GM23338 (cell line): ENCODE measurements at regions not wholly inside any gene's neighbourhood (a gene's known extent, or its start where the extent isn't known, plus 50 kb on each side); places are given as distances from the start of the nearest gene placed in this dataset.

Source experiments
- CTCF ChIP-seq, 2 experiments: fragments of 200-600 bp in 1 of 2; sonication (generic) in 1 of 2; conservative IDR thresholded peaks; 2 replicates each; pipeline versions ENCODE4 v1.5.1 to v1.6.1; 2016 to 2017; ENCODE audit warnings: antibody characterized with exemption in 2 of 2, low read depth in 2 of 2, mild to moderate bottlenecking in 2 of 2, moderate library complexity in 1 of 2
- EZH2 ChIP-seq: fragments of 200-600 bp; sonication (generic); IDR thresholded peaks from one replicate; pipeline ENCODE4 v1.8.0; 2017; ENCODE audit warnings: antibody characterized with exemption, mild to moderate bottlenecking, low read depth; ENCODE audit not compliant: unreplicated experiment
- EZH2phosphoT487 ChIP-seq: fragments of 200-600 bp; sonication (generic); IDR thresholded peaks from one replicate; pipeline ENCODE4 v1.8.1; 2018; ENCODE audit warnings: antibody characterized with exemption; ENCODE audit not compliant: unreplicated experiment
- JUNB ChIP-seq: IDR thresholded peaks from one replicate; pipeline ENCODE4 v1.6.1; 2016; ENCODE audit warnings: antibody characterized with exemption; ENCODE audit not compliant: unreplicated experiment
- POLR2AphosphoS5 ChIP-seq: IDR thresholded peaks from 2 replicates; pipeline ENCODE4 v1.6.1; 2016; ENCODE audit warnings: antibody characterized with exemption, low read depth
- REST ChIP-seq: IDR thresholded peaks from one replicate; pipeline ENCODE4 v1.6.1; 2018; ENCODE audit warnings: antibody characterized with exemption; ENCODE audit not compliant: unreplicated experiment

GRCh38 chr5:155140646-155141045, 127.1 kb downstream of the KIF4B start:
- no peak for TF ChIP-seq CTCF (conservative IDR thresholded peaks at IDR 0.05; ENCODE audit: low read depth in 2 of 2)
- no peak for TF ChIP-seq JUNB
- TF ChIP-seq POLR2AphosphoS5: no peak
- TF ChIP-seq EZH2phosphoT487: no peak
- TF ChIP-seq REST: no peak
- no peak for TF ChIP-seq EZH2
